ENCODE measurements at regions not wholly inside any gene's neighbourhood (a gene's known extent, or its start where the extent isn't known, plus 50 kb on each side); places are given as distances from the start of the nearest gene placed in this dataset.

- TF ChIP-seq CTCF (IDR thresholded peaks at IDR 0.05; ENCODE audit: insufficient read depth, low read depth, low read length), result no peak
- no peak for TF ChIP-seq EZH2 (IDR thresholded peaks at IDR 0.05; ENCODE audit: insufficient read depth, low read length)
Observed at GRCh38 chr5:82614706-82615105, 336.6 kb upstream of the RPS23 start.
